IPS-18a (cell line): ENCODE measurements at regions not wholly inside any gene's neighbourhood (a gene's known extent, or its start where the extent isn't known, plus 50 kb on each side); places are given as distances from the start of the nearest gene placed in this dataset.

Source experiments
- H3K27ac ChIP-seq: one replicate; pipeline ENCODE4 v1.5.1; 2013; ENCODE audit warnings: low read length
- H3K27me3 ChIP-seq: one replicate; pipeline ENCODE4 v1.6.1; 2013; ENCODE audit warnings: mild to moderate bottlenecking, low read length; ENCODE audit not compliant: control insufficient read depth, insufficient read depth
- H3K36me3 ChIP-seq: one replicate; pipeline ENCODE4 v1.6.1; 2013; ENCODE audit warnings: low read depth, low read length; ENCODE audit not compliant: control insufficient read depth
- H3K4me1 ChIP-seq: one replicate; pipeline ENCODE4 v1.6.1; 2013; ENCODE audit warnings: low read depth, low read length; ENCODE audit not compliant: control insufficient read depth
- H3K4me3 ChIP-seq: one replicate; pipeline ENCODE4 v1.5.1; 2013; ENCODE audit warnings: low read length
- H3K9ac ChIP-seq: one replicate; pipeline ENCODE4 v1.6.1; 2013; ENCODE audit warnings: mild to moderate bottlenecking, low read length, moderate library complexity
- H3K9me3 ChIP-seq: one replicate; pipeline ENCODE4 v1.6.1; 2013; ENCODE audit warnings: low read depth, low read length; ENCODE audit not compliant: control insufficient read depth

DNA sequence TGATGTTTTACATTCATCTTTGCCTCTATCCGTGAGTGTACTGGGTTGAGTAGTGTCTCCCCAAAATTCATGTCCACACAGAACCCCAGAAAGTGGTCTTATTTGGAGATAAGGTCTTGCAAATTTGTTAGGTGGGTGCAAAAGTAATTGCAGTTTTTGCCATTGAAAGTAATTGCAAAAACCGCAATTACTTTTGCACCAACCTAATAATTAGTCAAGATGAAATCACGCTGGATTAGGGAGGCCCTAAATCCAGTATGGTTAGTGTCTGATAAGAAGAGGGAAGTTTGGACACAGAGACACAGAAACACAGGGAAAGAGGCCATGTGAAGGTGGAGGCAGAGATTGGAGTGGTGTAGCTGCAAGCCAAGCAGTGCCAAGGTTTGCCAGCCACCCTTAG is 57.8 kb upstream of the SPRED2 start:
- H3K4me3 ChIP-seq = no peak overlapping the region
- H3K9ac ChIP-seq = no peak overlapping the region
- no peaks in the 10 kb centered on the region for H3K27me3 ChIP-seq
- no peak overlapping the region for H3K27ac ChIP-seq
- peaks cover 4% of the 10 kb centered on the region for H3K4me1 ChIP-seq
- H3K36me3 ChIP-seq = no peaks in the 10 kb centered on the region
- no peaks in the 10 kb centered on the region for H3K9me3 ChIP-seq

DNA sequence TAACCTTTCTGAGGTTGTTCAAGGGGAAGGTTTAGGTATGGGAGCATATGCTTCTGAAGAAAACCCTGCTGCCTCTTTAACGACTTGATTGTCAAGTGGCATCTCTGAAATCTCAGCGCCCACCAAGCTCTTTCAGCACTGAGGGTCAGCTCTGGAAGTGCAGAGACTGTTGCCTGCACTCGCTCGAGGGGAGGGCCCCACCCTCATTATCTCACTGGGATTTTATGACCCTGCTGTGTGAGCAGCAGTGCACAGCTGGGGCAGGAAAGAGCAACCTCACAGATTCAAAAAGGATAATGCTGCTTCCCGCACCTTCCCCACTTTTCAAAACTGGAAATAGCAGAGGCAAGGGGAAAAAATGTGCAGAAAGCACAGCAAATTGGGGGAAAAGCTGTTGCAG is 56.9 kb upstream of the SPRED2 start:
- Histone ChIP-seq H3K27ac (no peak overlapping the region), H3K9ac (no peak overlapping the region), H3K4me3 (no peak overlapping the region), H3K36me3 (no peaks in the 10 kb centered on the region), H3K9me3 (no peaks in the 10 kb centered on the region), H3K27me3 (no peaks in the 10 kb centered on the region), H3K4me1 (peaks cover 4% of the 10 kb centered on the region)

DNA sequence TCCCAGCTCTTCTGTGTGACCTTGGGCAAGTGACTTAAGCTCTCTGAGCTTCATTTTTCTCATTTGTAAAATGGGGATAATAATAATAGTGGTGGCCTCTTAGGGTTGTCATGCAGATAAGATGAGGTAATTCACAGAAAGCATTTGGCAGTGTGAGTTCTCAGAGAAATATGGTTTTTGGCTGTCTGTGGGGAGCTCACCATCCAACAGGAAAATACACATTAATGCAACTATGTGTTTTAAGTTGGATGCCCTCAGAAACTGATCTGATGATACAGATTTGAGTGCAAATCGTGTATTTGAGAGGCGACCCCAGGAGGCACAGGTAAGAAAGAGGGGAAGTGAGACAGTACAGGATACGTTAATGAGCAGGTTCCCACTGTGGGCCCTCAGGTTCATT is 56.1 kb upstream of the SPRED2 start:
- Histone ChIP-seq H3K4me1 (peaks cover 4% of the 10 kb centered on the region), H3K27ac (no peak overlapping the region), H3K4me3 (no peak overlapping the region), H3K9ac (no peak overlapping the region), H3K9me3 (no peaks in the 10 kb centered on the region), H3K36me3 (no peaks in the 10 kb centered on the region), H3K27me3 (no peaks in the 10 kb centered on the region)

DNA sequence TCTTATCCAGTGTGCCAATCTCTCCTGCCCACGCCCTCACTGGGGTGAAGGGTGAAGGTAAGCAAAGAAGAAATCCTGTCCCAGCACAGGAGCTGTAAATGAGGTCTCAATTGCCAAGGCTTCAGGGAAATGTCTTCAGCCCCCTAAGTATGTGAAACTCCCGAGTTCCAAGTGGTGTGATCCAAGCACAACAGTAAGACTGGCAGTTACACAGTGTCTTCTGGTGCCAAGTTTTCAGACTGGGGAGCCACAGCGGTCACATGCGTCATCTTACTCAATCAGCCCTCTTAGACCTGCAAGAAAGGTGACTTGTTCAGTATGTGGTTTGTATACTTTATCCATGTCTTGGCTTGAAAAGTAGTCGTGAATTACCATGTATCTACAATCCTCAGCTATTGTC is 55.0 kb upstream of the SPRED2 start:
- H3K9ac ChIP-seq = no peak overlapping the region
- no peaks in the 10 kb centered on the region for H3K36me3 ChIP-seq
- no peaks in the 10 kb centered on the region for H3K9me3 ChIP-seq
- no peaks in the 10 kb centered on the region for H3K27me3 ChIP-seq
- no peak overlapping the region for H3K4me3 ChIP-seq
- H3K27ac ChIP-seq = no peak overlapping the region
- H3K4me1 ChIP-seq = peaks cover 4% of the 10 kb centered on the region

DNA sequence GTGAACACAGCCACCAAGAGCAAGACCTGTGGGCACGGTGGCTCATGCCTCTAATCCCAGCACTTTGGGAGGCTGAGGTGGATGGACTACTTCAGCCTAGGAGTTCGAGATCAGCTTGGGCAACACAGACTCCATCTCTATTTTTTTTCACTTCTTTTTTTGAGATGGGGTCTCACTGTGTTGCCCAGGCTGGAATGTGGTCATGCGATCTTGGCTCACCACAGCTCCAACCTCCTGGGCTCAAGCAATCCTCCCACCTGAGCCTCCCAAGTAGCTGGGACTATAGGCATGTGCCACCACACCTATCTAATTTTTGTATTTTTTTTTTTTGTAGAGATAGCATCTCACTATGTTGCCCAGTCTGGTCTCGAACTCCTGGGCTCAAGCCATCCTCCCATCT is 54.4 kb upstream of the SPRED2 start:
- H3K4me3 ChIP-seq = no peak overlapping the region
- no peak overlapping the region for H3K27ac ChIP-seq
- peaks cover 4% of the 10 kb centered on the region for H3K4me1 ChIP-seq
- H3K27me3 ChIP-seq = no peaks in the 10 kb centered on the region
- no peaks in the 10 kb centered on the region for H3K36me3 ChIP-seq
- no peak overlapping the region for H3K9ac ChIP-seq
- no peaks in the 10 kb centered on the region for H3K9me3 ChIP-seq

DNA sequence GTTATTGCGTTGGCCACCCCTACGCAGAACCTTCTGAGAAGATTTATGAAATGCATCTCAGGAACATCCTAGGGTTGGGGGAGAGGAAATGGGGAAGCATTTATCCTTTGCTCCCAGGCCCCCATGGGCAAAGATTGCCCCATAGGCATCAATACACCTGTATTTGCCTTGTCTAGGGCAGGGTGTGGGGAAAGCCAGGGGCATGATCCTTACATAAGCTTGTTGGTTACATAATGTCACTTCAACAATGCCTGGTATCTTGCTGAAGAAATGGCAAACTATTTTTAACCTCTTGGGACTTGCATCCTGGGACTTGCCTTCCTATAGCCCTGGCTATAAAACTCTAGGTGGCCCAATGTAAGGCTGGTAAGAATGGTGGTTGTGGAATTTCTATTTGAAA is 53.9 kb upstream of the SPRED2 start:
- H3K4me3 ChIP-seq = no peak overlapping the region
- H3K9me3 ChIP-seq = no peaks in the 10 kb centered on the region
- no peak overlapping the region for H3K9ac ChIP-seq
- H3K4me1 ChIP-seq = peaks cover 4% of the 10 kb centered on the region
- no peak overlapping the region for H3K27ac ChIP-seq
- no peaks in the 10 kb centered on the region for H3K36me3 ChIP-seq
- no peaks in the 10 kb centered on the region for H3K27me3 ChIP-seq

DNA sequence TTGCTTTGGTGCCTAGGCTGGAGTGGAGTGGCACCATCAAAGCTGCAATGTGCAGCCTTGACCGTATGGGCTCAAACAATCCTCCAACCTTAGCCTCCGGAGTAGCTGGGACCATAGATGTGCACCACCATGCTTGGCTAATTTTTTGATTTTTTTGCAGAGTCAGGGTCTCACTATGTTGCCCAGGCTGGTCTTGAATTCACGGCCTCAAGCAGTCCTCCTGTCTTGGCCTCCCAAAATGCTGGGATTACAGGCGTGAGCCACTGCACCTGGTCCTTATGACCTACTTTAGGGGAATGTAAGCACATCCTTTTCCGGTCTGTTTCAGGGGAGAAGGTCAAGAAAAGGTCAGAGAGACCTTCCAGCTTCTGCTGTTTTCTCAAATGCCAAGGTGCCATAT is 53.4 kb upstream of the SPRED2 start:
- H3K27ac ChIP-seq = no peak overlapping the region
- H3K4me1 ChIP-seq = peaks cover 4% of the 10 kb centered on the region
- no peak overlapping the region for H3K9ac ChIP-seq
- H3K27me3 ChIP-seq = no peaks in the 10 kb centered on the region
- H3K4me3 ChIP-seq = no peak overlapping the region
- no peaks in the 10 kb centered on the region for H3K9me3 ChIP-seq
- H3K36me3 ChIP-seq = no peaks in the 10 kb centered on the region

DNA sequence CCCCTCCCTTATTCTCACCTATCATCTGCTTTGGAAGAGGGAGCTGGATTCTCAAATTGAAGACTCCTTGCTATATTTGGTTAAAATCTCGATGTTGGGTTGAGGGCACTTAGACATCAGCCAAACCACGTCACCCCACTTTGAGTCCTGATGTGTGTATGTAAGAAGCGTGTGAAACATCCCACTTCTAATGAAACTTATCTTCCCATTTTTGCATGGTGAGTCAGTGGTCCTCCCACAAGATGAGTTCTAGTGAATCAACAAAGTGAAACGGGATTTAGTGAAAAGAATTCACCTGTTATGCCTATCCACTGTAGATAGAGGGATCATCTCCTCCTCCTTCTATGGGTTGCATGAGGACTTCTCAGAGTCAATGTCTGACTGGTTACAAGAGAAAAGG is 51.4 kb upstream of the SPRED2 start:
- Histone ChIP-seq H3K4me1 (no peaks in the 10 kb centered on the region), H3K9ac (no peak overlapping the region), H3K4me3 (no peak overlapping the region), H3K9me3 (no peaks in the 10 kb centered on the region), H3K36me3 (no peaks in the 10 kb centered on the region), H3K27me3 (no peaks in the 10 kb centered on the region), H3K27ac (no peak overlapping the region)

DNA sequence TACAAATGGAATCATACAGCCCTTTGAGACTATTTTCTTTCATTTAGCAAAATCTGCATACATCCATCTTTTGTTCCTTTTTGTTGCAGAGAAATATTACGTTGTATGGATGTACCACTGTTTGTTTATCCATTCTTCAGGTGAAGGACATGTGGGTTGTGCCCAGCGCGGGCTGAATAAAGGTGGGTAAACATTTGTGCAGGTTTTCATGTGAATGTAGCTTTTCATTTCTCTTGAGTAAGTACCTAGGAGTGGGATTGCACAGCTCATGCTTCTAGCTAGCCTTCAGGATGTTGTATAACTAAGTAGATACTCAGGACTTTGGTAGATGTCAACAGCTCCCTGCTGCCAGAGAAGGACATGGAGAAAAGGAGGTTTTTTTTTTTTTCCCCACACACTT is 50.6 kb upstream of the SPRED2 start:
- Histone ChIP-seq H3K9ac (no peak overlapping the region), H3K4me3 (no peak overlapping the region), H3K27ac (no peak overlapping the region), H3K4me1 (no peaks in the 10 kb centered on the region), H3K9me3 (no peaks in the 10 kb centered on the region), H3K27me3 (no peaks in the 10 kb centered on the region), H3K36me3 (no peaks in the 10 kb centered on the region)
